ENCODE measurements at regions not wholly inside any gene's neighbourhood (a gene's known extent, or its start where the extent isn't known, plus 50 kb on each side); places are given as distances from the start of the nearest gene placed in this dataset.
"Not testable (repeated sequence)": the region's sequence is repeated elsewhere in the genome, so short reads cannot be mapped to it uniquely, and the experiment has no call there.

GRCh38 chr7:121744319-121744718 is 128.6 kb upstream of the PTPRZ1 start:
- DNase-seq, result peak; percentile 25

- DNase-seq, result no peak
Measured at GRCh38 chr7:121741896-121742295, 131.1 kb upstream of the PTPRZ1 start.

GRCh38 chr7:121739465-121739864 is 133.5 kb upstream of the PTPRZ1 start:
- no peak for DNase-seq

GRCh38 chr7:121730869-121731268 is 142.1 kb upstream of the PTPRZ1 start:
- no peak for DNase-seq

- DNase-seq, result no peak
Measured at GRCh38 chr7:121714559-121715303, 158.2 kb upstream of the PTPRZ1 start.

DNA sequence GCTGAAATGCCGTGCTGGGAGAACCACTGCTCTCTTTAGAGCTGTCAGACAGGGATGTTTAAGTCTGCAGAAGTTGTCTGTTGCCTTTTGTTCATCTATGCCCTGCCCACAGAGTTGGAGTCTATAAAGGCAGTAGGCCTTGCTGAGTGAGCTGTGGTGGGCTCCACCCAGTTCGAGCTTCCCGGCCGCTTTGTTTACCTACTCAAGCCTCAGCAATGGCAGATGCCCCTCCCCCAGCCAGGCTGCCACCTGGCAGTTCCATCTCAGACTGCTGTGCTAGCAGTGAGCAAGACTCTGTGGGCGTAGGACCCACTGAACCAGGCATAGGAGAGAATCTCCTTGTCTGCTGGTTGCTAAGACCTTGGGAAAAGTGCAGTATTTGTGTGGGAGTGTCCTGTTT is 160.0 kb upstream of the PTPRZ1 start:
- DNase-seq, result peak; percentile 3

DNA sequence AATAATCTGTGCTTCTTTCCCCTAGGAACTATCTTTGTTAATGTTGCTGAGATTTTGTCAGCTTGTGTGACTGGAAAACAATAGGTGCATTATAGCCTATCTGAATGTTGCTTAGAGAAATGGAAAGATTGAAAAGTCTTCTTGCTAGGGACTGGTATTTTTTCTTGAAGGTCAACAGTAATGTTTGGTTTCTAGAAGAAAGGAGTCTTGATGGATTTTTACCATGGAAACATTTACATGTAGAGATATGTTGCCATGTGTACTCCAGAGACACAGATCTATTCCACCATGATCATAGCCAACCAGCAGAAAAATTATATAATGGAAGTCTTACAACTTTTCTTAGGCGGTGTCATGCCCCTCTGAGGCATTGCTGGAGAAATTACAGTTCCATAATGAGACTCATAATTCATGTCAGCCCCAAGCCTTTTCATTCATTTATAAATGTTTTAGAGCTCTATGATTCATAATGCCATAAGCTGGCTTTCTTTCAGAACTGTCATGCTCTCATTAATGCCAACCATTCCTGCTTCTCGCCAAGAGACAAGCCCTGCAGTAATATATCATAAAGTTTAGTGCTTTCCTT is 175.1 kb upstream of the PTPRZ1 start:
- DNase-seq, result peak; percentile 15

DNA sequence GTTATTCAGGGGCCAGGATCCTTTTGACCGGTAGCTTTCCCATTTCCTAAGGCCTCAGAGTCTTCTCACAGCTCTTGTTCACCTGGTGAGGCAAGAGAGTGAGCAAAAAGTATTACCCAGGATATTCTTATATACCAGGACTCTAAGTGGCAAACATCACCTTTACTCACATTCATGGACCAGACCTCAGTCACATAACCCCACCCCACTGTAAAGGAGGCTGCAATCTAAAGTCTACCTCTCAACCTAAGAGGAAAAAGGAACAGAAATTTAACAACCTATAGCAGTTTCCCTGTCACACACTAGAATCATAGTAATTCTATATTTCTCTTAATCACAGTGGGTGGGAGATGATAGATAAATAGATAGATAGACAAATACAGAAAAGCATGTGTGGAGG is 176.0 kb upstream of the PTPRZ1 start:
- no peak for DNase-seq

DNA sequence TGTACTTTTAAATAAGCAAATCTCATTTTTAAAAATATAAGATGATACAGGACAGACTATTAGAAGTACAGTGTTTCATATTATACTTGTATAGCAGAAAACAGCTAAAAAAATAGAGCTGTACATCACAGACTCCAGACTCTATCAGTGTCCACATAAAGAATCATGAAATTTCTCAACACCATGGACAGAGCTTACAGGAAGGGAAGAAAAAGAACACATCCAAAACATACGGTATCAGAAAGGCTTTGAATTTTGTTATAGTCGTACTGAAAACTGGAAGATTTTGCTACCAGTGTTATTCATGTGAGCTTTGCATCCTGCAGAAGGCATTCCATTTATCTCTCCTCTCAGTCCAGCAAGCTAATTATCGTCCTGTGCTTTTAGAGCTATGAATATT is 183.2 kb upstream of the PTPRZ1 start:
- DNase-seq, result no peak

DNA sequence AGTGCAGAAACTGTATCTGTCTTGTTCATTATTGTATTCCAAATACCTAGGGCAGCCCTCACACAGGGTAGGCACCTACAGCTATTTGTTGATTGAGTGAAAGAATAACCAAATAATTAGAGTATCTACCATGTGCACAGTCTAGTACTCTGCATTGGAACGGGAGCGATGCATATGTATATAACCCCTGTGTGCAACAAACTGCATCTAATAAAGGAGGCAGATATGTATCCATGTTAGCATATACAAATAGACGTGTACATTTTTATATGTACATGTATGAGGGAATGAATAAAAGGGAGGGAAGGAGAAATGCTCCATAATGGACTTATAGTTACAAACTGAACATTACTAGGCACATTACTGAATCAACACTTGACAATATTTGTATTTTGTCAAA is 191.3 kb upstream of the PTPRZ1 start:
- DNase-seq, result no peak

DNA sequence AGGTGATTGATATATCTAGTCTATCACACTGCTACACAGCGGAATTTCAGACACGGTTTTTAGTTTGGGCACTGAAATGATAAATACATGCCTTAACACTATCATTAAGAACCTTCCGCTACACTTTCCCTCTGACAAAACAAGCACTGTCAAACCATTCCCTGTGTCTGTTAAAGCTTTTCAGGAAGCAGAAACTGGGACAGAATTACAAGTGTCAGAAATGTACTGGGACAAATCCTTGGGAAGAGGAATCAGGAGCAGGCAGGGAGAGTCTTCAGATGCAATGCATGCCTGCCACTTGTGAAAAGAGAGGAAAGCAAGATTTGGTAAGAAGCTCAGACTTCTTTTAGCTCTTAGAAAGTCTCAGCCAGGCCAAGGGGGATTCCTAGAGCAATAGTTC is 196.8 kb upstream of the PTPRZ1 start:
- DNase-seq, result no peak

- DNase-seq, result not testable (repeated sequence)
Measured at GRCh38 chr7:121674455-121674854, 198.5 kb upstream of the PTPRZ1 start.

- no peak for DNase-seq
Measured at GRCh38 chr7:121669144-121669543, 203.8 kb upstream of the PTPRZ1 start.

- DNase-seq, result no peak
Measured at GRCh38 chr7:121666306-121666705, 206.7 kb upstream of the PTPRZ1 start.

GRCh38 chr7:121643320-121643719 is 229.6 kb upstream of the PTPRZ1 start:
- DNase-seq, result no peak

GRCh38 chr7:121639705-121640104 is 233.3 kb upstream of the PTPRZ1 start:
- DNase-seq, result no peak

GRCh38 chr7:121638286-121638685 is 234.7 kb upstream of the PTPRZ1 start:
- DNase-seq, result no peak

DNA sequence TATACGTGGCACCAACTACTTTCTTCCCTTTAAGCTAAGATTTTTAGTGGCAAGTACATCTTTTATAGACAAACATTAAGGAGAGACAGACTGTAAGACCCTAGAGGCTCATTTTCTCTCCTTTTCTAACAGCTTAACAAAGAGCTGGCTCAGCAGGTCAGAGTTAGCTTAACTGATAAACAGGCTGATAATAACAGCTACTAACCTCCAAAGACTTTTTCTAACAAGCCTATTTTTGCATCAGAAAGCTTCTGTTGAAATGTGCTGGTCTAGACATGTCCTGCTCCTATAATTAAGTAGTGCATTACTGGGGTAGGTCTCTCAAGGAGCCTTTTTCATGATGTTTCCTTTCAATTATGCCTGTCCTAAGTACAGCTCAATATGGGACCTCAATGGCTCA is 238.2 kb upstream of the FAM3C start:
- no peak for DNase-seq

- DNase-seq, result no peak
Measured at GRCh38 chr7:121633186-121633585, 237.1 kb upstream of the FAM3C start.

DNA sequence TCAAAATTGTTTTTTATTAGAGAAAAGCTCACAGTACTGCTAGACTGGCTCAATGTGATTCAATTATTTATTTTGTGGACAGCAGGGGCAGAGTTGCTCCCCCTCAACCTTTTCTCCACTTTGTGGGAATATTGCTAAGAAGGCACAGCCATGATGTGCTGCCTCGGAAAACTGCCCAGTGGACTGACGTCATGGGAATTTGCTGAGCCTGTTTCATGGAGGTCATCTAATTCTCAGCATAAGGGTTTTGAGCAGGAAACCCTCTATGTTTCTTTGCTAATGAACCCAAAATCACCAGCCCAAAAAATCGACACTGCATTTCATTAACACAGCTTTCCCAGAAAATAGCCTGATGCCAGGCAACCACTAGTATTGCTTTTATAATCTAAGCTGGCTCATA is 228.8 kb upstream of the FAM3C start:
- DNase-seq, result no peak

DNA sequence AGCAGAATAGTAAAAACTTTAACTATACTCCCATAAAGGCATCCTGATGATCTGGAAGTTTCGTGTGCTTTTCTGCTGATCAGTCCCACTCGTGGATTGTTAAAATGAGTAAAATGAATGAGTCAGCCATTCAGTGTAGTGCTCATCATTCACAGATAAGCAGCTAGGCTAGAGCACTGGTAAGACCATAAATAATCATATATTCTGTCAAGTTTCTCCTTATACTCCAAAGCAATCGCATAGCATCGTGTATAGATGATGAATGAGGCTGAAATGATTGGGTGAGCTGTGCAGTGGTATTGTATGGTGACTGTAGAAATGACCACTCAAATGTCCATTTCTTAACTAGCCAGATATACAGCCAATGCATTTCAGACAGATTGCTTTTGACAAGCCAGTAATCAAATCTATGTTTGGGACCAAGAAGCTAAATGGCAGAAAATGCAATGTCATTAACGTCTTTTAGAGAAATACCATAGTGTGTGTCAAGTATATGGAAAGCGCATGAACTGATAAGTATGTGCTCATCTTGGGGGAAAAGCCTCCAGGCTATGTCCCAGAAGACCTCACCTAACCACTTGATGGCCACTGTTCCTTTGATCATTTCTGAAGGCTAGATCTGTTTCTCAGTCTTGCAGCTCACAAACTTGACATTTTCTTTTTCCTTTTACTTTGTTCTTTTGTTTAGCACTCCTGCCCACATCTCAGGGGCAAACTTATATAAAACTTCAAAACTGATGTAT is 227.2 kb upstream of the FAM3C start:
- DNase-seq, result no peak

- DNase-seq, result no peak
Measured at GRCh38 chr7:121621937-121622336, 225.8 kb upstream of the FAM3C start.

DNA sequence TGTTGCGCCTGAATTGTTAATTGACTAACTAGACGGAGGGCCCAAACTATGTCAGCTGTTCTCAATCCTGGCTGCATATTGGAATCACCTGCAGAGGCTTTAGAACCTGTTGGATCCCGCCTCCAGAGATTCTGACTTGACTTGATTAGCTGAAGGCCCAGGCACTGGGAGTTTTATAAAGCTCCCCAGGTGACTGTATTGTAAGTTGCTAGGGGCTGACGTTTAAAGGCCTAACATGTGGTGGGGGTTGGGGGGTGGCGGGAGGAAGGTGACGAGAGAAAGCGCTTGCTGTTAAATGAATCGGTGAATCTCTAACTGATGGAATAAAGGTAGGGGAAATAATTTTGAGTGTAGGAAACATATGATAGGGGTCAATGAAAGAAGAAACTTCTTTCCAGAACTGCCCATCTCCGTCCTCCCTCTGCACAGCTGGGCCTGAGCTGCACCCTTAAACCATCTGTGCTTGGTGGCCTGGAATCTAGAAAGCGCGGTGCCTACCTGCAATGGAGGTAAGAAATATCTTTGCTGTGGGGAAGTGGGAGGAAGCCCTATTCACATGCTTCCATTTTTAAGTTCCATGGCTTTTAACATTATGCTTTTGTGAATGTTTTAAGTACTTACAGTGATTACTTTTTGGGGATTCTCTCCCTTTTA is 225.0 kb upstream of the FAM3C start:
- DNase-seq, result no peak

All from tongue (tissue), 1 donor.